ENCODE measurements at regions not wholly inside any gene's neighbourhood (a gene's known extent, or its start where the extent isn't known, plus 50 kb on each side); places are given as distances from the start of the nearest gene placed in this dataset.

DNA sequence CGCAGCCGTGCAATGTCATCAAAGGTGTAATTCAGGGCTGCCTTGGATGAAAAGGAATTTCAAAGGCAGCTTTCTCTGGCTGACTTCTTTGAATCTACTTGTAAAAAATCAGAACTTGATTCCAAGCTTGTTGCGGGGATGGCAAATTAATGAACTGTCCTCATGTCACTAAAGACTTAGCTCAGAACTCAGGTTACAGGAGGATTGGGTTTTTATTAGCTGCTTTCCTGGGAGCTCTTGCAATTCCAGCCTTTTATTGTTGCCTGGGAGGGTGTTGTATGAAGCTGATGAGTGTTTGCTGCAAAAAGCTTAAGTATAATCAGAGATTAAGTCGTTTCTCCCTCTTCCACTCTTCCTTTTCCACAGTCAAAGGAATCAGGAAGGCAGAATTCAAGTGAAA is 113.0 kb upstream of the CDH4 start:
- no peak for TF ChIP-seq EZH2phosphoT487 (IDR thresholded peaks at IDR 0.05)
- no peak for TF ChIP-seq EZH2 (IDR thresholded peaks at IDR 0.05)
- no peak for TF ChIP-seq CTCF (IDR thresholded peaks at IDR 0.05)
